ENCODE measurements at regions not wholly inside any gene's neighbourhood (a gene's known extent, or its start where the extent isn't known, plus 50 kb on each side); places are given as distances from the start of the nearest gene placed in this dataset.

GRCh38 chr4:131248314-131248713, 1900.8 kb upstream of the PCDH10 start:
- H3K4me1 Mint-ChIP-seq (ENCODE audit: low read depth in 2 of 2): no peaks in the 10 kb centered on the region
- H3K9me3 Mint-ChIP-seq: peaks cover 3 to 6% of the 10 kb centered on the region in 2 donors
- H3K36me3 Mint-ChIP-seq (ENCODE audit: insufficient read depth): no peaks in the 10 kb centered on the region
- DNase-seq (no peak), ATAC-seq (replicated peaks) (no peak)
- H3K27ac Mint-ChIP-seq: no peak overlapping the region
- no peaks in the 10 kb centered on the region for H3K27me3 Mint-ChIP-seq
- H3K4me3 Mint-ChIP-seq: no peak overlapping the region

DNA sequence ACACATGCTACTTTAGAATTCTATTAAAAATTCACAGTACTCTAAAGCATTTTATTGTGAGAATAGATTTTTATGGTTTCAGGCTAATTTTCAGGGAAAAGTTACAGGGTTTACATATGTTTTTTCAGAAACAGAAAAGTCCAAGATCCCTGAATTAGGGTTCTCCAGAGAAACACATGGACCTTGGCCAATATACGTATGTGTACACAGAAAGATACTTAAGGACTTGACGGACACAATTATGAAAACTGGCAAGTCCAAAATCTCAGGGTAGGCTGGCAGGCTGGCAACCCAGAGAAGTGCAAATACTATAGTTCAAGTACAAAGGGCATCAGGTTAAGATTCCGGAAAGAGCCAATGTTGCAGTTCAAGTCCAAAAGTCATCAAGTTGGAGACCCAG, 1897.8 kb upstream of the PCDH10 start:
- Mint-ChIP-seq H3K27me3 (no peaks in the 10 kb centered on the region), H3K4me1 (ENCODE audit: low read depth in 2 of 2) (no peaks in the 10 kb centered on the region), H3K27ac (no peak overlapping the region), H3K9me3 (peaks cover 3 to 6% of the 10 kb centered on the region in 2 donors), H3K36me3 (ENCODE audit: insufficient read depth) (no peaks in the 10 kb centered on the region), H3K4me3 (no peak overlapping the region)
- ATAC-seq (replicated peaks): no peak
- no peak for DNase-seq

GRCh38 chr4:131257241-131257640, 1891.9 kb upstream of the PCDH10 start:
- Mint-ChIP-seq H3K36me3 (ENCODE audit: insufficient read depth) (no peaks in the 10 kb centered on the region), H3K9me3 (peaks cover 4 to 8% of the 10 kb centered on the region in 2 donors), H3K4me1 (ENCODE audit: low read depth in 2 of 2) (no peaks in the 10 kb centered on the region), H3K27ac (no peak overlapping the region), H3K4me3 (no peak overlapping the region), H3K27me3 (no peaks in the 10 kb centered on the region)
- DNase-seq (no peak), ATAC-seq (replicated peaks) (no peak)

GRCh38 chr4:131258361-131258760, 1890.7 kb upstream of the PCDH10 start:
- DNase-seq: no peak
- H3K27ac Mint-ChIP-seq: no peak overlapping the region
- H3K27me3 Mint-ChIP-seq: no peaks in the 10 kb centered on the region
- no peaks in the 10 kb centered on the region for H3K36me3 Mint-ChIP-seq (ENCODE audit: insufficient read depth)
- H3K4me1 Mint-ChIP-seq (ENCODE audit: low read depth in 2 of 2): no peaks in the 10 kb centered on the region
- H3K9me3 Mint-ChIP-seq: peaks cover 4 to 7% of the 10 kb centered on the region in 2 donors
- no peak overlapping the region for H3K4me3 Mint-ChIP-seq
- no peak for ATAC-seq (replicated peaks)

DNA sequence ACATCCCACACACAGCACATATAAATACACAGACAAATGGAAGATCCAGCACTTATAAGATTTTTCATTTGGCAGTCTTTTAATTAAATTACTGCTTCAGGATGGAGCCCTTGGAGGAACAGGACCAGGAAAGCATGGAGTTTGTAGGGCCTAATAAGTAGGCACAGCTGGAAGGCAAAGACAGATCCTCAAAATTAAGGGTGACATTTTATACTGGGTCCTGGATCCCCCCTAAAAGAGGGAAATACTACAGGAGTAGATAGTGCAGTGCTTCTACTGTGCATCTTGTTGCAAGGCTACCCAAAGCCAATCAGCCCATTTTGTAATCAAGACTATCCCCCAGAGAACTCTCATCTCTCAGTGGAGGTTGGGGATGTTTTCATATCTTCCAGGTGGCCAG, 1860.7 kb upstream of the PCDH10 start:
- ATAC-seq (replicated peaks) (no peak), DNase-seq (no peak)
- Mint-ChIP-seq H3K4me3 (no peak overlapping the region), H3K27me3 (no peaks in the 10 kb centered on the region), H3K36me3 (ENCODE audit: insufficient read depth) (no peaks in the 10 kb centered on the region), H3K9me3 (peaks cover 7 to 29% of the 10 kb centered on the region in 2 donors), H3K4me1 (ENCODE audit: low read depth in 2 of 2) (no peaks in the 10 kb centered on the region), H3K27ac (no peak overlapping the region)

- DNase-seq (no peak), ATAC-seq (replicated peaks) (no peak)
- Mint-ChIP-seq H3K36me3 (ENCODE audit: insufficient read depth) (peaks cover 4% of the 10 kb centered on the region), H3K27ac (no peak overlapping the region), H3K9me3 (peaks cover 4 to 15% of the 10 kb centered on the region in 2 donors), H3K27me3 (no peaks in the 10 kb centered on the region), H3K4me1 (ENCODE audit: low read depth in 2 of 2) (no peaks in the 10 kb centered on the region), H3K4me3 (no peak overlapping the region)
Observed at GRCh38 chr4:131296192-131296591, 1852.9 kb upstream of the PCDH10 start.

GRCh38 chr4:131302108-131302507, 1847.0 kb upstream of the PCDH10 start:
- no peak for ATAC-seq (replicated peaks)

DNA sequence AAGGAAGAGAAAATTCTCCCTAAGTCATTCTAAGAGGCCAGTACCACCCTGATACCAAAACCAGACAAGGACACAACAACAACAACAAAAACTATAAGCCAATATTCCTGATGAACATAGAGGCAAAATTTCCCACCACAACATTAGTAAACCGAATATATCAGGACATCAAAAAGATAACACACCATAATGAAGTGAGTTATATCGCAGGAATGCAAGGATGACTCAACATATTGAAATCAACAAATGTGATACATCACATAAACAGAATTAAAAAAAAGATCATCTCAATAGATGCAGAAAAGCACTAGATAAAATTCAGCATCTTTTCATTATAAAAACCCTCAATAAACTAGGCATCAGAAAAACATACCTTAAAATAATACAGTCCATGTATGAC, 1844.4 kb upstream of the PCDH10 start:
- Mint-ChIP-seq H3K27me3 (no peaks in the 10 kb centered on the region), H3K4me1 (ENCODE audit: low read depth in 2 of 2) (no peaks in the 10 kb centered on the region), H3K36me3 (ENCODE audit: insufficient read depth) (no peaks in the 10 kb centered on the region), H3K9me3 (peaks cover 9 to 16% of the 10 kb centered on the region in 2 donors), H3K27ac (no peak overlapping the region), H3K4me3 (no peak overlapping the region)
- no peak for DNase-seq
- no peak for ATAC-seq (replicated peaks)

More at GRCh38 chr4:131302108-131302507, 1847.0 kb upstream of the PCDH10 start:
- Mint-ChIP-seq H3K36me3 (ENCODE audit: insufficient read depth) (peaks cover 4% of the 10 kb centered on the region), H3K27me3 (no peaks in the 10 kb centered on the region), H3K4me1 (ENCODE audit: low read depth in 2 of 2) (no peaks in the 10 kb centered on the region), H3K9me3 (peaks cover 9 to 16% of the 10 kb centered on the region in 2 donors), H3K4me3 (no peak overlapping the region), H3K27ac (no peak overlapping the region)
- DNase-seq: no peak

DNA sequence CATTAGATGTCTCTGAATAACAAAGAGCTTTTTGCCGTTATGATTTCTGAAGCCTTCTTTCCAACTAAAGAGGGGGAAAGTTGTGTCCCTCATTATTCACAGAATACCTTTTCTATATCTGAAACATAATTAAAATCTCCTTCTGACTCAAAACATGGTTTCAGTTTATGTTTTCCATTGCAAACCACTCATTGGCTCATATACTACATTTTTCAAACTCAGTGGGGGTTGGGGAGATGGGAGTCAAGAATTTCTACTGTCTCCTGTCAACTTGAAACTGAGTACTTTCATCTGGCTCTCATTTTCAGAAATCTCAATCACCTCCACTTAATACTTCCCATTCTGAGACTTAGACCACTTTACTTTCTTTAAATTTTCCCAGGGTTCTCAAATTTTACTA, 1839.5 kb upstream of the PCDH10 start:
- DNase-seq (no peak), ATAC-seq (replicated peaks) (no peak)
- Mint-ChIP-seq H3K4me1 (ENCODE audit: low read depth in 2 of 2) (no peaks in the 10 kb centered on the region), H3K9me3 (peaks cover 0 to 1% of the 10 kb centered on the region in 2 donors), H3K27me3 (no peaks in the 10 kb centered on the region), H3K36me3 (ENCODE audit: insufficient read depth) (no peaks in the 10 kb centered on the region), H3K4me3 (no peak overlapping the region), H3K27ac (no peak overlapping the region)

GRCh38 chr4:131316086-131316485, 1833.0 kb upstream of the PCDH10 start:
- no peak for ATAC-seq (replicated peaks)
- H3K36me3 Mint-ChIP-seq (ENCODE audit: insufficient read depth): no peaks in the 10 kb centered on the region
- H3K27me3 Mint-ChIP-seq: no peaks in the 10 kb centered on the region
- H3K4me3 Mint-ChIP-seq: no peak overlapping the region
- no peak overlapping the region for H3K27ac Mint-ChIP-seq
- H3K4me1 Mint-ChIP-seq (ENCODE audit: low read depth in 2 of 2): no peaks in the 10 kb centered on the region
- peaks cover 0 to 9% of the 10 kb centered on the region in 2 donors for H3K9me3 Mint-ChIP-seq
- DNase-seq: no peak

GRCh38 chr4:131337936-131338335, 1811.2 kb upstream of the PCDH10 start:
- Mint-ChIP-seq H3K27me3 (no peaks in the 10 kb centered on the region), H3K36me3 (ENCODE audit: insufficient read depth) (no peaks in the 10 kb centered on the region), H3K4me3 (no peak overlapping the region), H3K4me1 (ENCODE audit: low read depth in 2 of 2) (no peaks in the 10 kb centered on the region), H3K9me3 (peaks cover 3 to 4% of the 10 kb centered on the region in 2 donors), H3K27ac (no peak overlapping the region)
- DNase-seq (no peak), ATAC-seq (replicated peaks) (no peak)

DNA sequence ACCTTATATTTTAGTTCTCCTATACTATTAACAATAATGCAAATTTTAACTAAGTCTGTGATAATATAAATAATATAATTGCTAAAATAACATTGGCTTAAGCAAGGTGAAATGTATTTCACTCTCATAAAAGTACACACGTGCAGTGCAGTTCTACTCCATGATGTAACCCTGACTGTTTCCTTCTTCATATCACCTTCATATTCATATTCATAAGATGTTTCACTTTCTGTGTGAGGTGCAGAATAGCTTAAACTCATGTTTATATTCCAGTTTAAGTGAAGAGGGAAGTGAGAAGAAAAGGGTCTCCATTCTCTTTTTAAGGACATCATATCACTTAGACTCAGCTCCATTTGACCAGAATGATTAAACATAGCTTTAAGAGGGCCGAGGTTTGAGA, 1810.0 kb upstream of the PCDH10 start:
- Mint-ChIP-seq H3K27ac (no peak overlapping the region), H3K4me1 (ENCODE audit: low read depth in 2 of 2) (no peaks in the 10 kb centered on the region), H3K36me3 (ENCODE audit: insufficient read depth) (no peaks in the 10 kb centered on the region), H3K27me3 (no peaks in the 10 kb centered on the region), H3K9me3 (peaks cover 0 to 3% of the 10 kb centered on the region in 2 donors), H3K4me3 (no peak overlapping the region)
- no peak for ATAC-seq (replicated peaks)
- DNase-seq: no peak

DNA sequence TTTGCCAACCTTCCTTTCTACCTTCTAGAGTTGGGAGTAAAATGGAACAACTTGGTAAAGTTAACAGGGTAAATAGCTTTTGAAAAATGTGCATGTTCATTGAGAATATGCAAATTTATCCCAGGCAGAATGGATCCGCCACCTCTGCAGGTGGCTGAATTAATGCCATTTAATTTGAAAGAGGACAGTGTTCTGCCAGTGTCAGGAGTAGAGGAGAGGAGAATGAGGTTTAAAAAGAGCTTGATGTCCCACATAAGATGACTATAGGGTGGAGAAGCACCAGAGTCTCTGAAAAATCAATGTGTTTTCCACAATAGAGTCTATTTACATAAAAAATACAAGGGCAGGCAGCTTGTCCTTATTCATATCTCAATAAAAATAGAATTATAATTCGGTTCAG, 1804.3 kb upstream of the PCDH10 start:
- no peak for ATAC-seq (replicated peaks)

DNA sequence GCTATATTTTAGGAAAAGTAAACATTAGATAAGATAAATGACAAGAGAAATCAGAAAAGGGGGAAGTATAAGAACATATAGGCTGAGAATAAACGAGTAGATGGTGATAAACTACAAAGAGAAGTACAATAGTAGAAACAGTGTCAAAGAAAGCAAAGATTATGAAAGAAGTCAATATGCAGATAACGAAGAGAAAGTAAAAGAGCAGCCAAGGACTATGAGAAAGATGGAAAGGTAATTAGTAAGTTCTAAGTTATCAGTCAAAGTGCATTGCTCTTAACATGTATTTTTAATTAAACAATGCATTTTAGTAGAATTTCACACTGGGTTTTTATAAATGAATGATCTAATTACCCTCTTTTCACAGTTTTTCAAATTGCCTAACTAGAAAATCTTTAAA, 1801.3 kb upstream of the PCDH10 start:
- H3K27ac Mint-ChIP-seq: no peak overlapping the region
- no peaks in the 10 kb centered on the region for H3K36me3 Mint-ChIP-seq (ENCODE audit: insufficient read depth)
- H3K4me1 Mint-ChIP-seq (ENCODE audit: low read depth in 2 of 2): no peaks in the 10 kb centered on the region
- no peak overlapping the region for H3K4me3 Mint-ChIP-seq
- ATAC-seq (replicated peaks) (no peak), DNase-seq (no peak)
- no peaks in the 10 kb centered on the region for H3K27me3 Mint-ChIP-seq
- H3K9me3 Mint-ChIP-seq: peaks cover 0 to 4% of the 10 kb centered on the region in 2 donors

More for the DNA sequence above, 1804.3 kb upstream of the PCDH10 start:
- peaks cover 0 to 6% of the 10 kb centered on the region in 2 donors for H3K9me3 Mint-ChIP-seq
- H3K36me3 Mint-ChIP-seq (ENCODE audit: insufficient read depth): no peaks in the 10 kb centered on the region
- H3K4me1 Mint-ChIP-seq (ENCODE audit: low read depth in 2 of 2): no peaks in the 10 kb centered on the region
- no peak for DNase-seq
- no peak overlapping the region for H3K27ac Mint-ChIP-seq
- H3K27me3 Mint-ChIP-seq: no peaks in the 10 kb centered on the region
- H3K4me3 Mint-ChIP-seq: no peak overlapping the region

DNA sequence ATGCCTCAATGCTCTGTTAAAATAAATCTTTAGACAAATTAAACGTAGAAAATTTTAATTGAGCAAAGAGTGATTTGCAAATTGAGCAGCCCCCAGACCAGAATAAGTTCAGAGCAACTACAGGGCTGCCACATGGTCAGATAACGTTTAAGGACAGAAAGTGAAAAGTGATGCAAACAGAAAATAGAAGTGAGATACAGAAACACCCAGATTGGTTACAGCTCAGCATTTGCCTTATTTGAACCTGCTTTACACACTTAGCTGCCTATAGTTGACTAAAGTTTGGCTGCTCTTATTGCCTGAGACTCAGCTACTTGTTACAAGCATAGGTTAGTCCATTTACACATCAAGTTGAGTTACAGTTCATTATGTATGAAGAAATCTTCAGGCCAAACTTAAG, 1800.8 kb upstream of the PCDH10 start:
- H3K27ac Mint-ChIP-seq: no peak overlapping the region
- no peak for ATAC-seq (replicated peaks)
- H3K9me3 Mint-ChIP-seq: peaks cover 3 to 4% of the 10 kb centered on the region in 2 donors
- no peak overlapping the region for H3K4me3 Mint-ChIP-seq
- no peaks in the 10 kb centered on the region for H3K4me1 Mint-ChIP-seq (ENCODE audit: low read depth in 2 of 2)
- DNase-seq: no peak
- no peaks in the 10 kb centered on the region for H3K36me3 Mint-ChIP-seq (ENCODE audit: insufficient read depth)
- H3K27me3 Mint-ChIP-seq: no peaks in the 10 kb centered on the region

Measured in effector memory CD8-positive, alpha-beta T cell (primary cell).